SK-N-SH treated with all-trans-retinoic acid at 6 μM for 48 hours (cell line): ENCODE measurements at regions not wholly inside any gene's neighbourhood (a gene's known extent, or its start where the extent isn't known, plus 50 kb on each side); places are given as distances from the start of the nearest gene placed in this dataset.

Experiments
- BACH2 ChIP-seq: fragments of 250-450 bp; sonication (Bioruptor Pico); IDR thresholded peaks from 2 replicates; pipeline ENCODE4 v1.9.0; 2021; ENCODE audit warnings: mild to moderate bottlenecking, borderline replicate concordance
- GLIS3 ChIP-seq: fragments of 250-450 bp; sonication (Bioruptor Pico); IDR thresholded peaks from 2 replicates; pipeline ENCODE4 v1.5.0; 2020; ENCODE audit warnings: mild to moderate bottlenecking, moderate library complexity
- PATZ1 ChIP-seq: fragments of 250-450 bp; sonication (Bioruptor Pico); IDR thresholded peaks from 2 replicates; pipeline ENCODE4 v1.8.0; 2020; ENCODE audit warnings: mild to moderate bottlenecking, moderate library complexity, borderline replicate concordance
- ZC3H10 ChIP-seq: fragments of 250-450 bp; sonication (Bioruptor Pico); IDR thresholded peaks from 2 replicates; pipeline ENCODE4 v1.5.1; 2021; ENCODE audit warnings: mild to moderate bottlenecking, moderate library complexity

DNA sequence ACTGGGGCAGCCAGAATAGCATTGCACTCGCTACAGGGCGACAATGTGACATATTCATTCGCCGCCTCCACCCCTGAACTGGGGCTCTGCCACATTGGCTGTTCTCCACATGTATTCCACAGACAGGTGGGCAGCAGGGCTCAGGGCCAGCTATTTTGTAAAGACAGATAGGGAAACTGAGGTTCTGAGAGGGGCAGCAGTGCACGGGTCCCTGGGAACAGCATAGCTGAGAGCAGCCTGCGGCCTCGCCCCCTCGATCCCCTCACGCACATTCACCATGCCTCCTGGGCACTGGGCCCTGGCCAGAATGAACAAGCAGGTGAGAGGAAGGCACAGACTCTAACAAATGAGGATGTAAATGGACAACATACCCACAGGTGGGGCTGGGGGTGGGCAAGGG lies 75.0 kb upstream of the SPATA12 start:
- TF ChIP-seq BACH2 (CRISPR knock-in tag): no peak
- no peak for TF ChIP-seq ZC3H10 (CRISPR knock-in tag)
- TF ChIP-seq PATZ1 (CRISPR knock-in tag): no peak
- no peak for TF ChIP-seq GLIS3
